T-helper 17 cell (primary cell): ENCODE measurements at regions not wholly inside any gene's neighbourhood (a gene's known extent, or its start where the extent isn't known, plus 50 kb on each side); places are given as distances from the start of the nearest gene placed in this dataset.
A peak's percentile ranks its signal among the peaks of the same experiment; 100 is the strongest.
"Not testable (repeated sequence)": the region's sequence is repeated elsewhere in the genome, so short reads cannot be mapped to it uniquely, and the experiment has no call there.

Experiments
- ATAC-seq: fragments of 150-1000 bp; cut with Tn5 transposase; 2 replicates; pipeline ENCODE4 v1.10.0; 2021; ENCODE audit warnings: mild to moderate bottlenecking, moderate library complexity
- DNase-seq, 3 donors: peaks; one replicate each; pipeline versions ENCODE4 v3.0.0 to v3.0.0-alpha.2; 2020 to 2021
- H3K9me3 ChIP-seq: one replicate; pipeline ENCODE4 v1.7.0; 2013; ENCODE audit warnings: low read length, mild to moderate bottlenecking; ENCODE audit not compliant: control insufficient read depth, poor library complexity, severe bottlenecking
- H3K27ac Mint-ChIP-seq: one replicate; pipeline ENCODE4 v1.8.0; 2022; ENCODE audit warnings: mild to moderate bottlenecking, moderate library complexity, mixed read lengths
- H3K27me3 Mint-ChIP-seq: one replicate; pipeline ENCODE4 v1.8.0; 2022; ENCODE audit warnings: mixed read lengths
- H3K36me3 Mint-ChIP-seq: one replicate; pipeline ENCODE4 v1.8.0; 2022; ENCODE audit warnings: low read depth, mixed read lengths
- H3K4me1 Mint-ChIP-seq: one replicate; pipeline ENCODE4 v1.8.0; 2022; ENCODE audit warnings: mild to moderate bottlenecking, mixed read lengths
- H3K4me3 Mint-ChIP-seq: one replicate; pipeline ENCODE4 v1.8.0; 2022; ENCODE audit warnings: mild to moderate bottlenecking, moderate library complexity, mixed read lengths

- Mint-ChIP-seq H3K4me1 (peaks cover 7% of the 10 kb centered on the region), H3K36me3 (no peaks in the 10 kb centered on the region), H3K4me3 (no peak overlapping the region), H3K27me3 (no peaks in the 10 kb centered on the region), H3K27ac (no peak overlapping the region)
- DNase-seq = no peak
- ATAC-seq = peak; percentile 28
- no peaks in the 10 kb centered on the region for H3K9me3 ChIP-seq
These were observed 218.4 kb downstream of the KLF6 start for GRCh38 chr10:3566627-3567026.

DNA sequence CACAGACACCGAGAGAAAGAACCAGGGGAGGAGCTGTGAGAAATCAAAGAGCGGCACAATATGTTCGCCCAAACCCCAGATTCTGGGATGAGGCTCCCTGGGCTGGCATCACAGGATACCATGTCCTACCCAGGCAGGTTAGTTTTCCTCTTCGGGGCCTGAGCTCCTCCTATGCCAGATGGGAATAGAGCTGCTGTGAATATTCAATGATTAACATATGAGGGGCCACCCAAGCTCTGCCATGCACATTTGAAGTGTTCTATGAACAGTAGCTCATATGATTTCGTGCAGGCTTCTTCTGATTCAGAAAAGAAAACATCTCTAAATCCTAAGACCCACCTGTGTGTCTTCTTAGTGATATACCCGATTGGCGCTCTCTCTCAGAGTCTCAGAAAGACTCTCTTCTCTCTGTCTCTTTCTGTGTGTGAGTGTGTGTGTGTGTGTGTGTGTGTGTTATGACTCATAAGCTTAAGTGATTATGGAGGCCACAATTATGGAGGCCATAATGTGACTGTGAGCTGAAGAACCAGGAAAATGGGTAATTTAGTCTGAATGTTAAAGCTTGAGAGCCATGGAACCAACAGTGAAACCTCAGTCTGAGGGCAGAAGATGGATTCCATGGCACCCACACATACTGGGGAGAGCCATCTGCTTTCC is 220.5 kb downstream of the KLF6 start:
- Mint-ChIP-seq H3K27ac (no peak overlapping the region), H3K27me3 (no peaks in the 10 kb centered on the region), H3K36me3 (no peaks in the 10 kb centered on the region), H3K4me3 (no peak overlapping the region), H3K4me1 (peaks cover 7% of the 10 kb centered on the region)
- DNase-seq (no peak), ATAC-seq (no peak)
- H3K9me3 ChIP-seq = no peaks in the 10 kb centered on the region

GRCh38 chr10:3563298-3563697 is 221.7 kb downstream of the KLF6 start:
- peaks cover 7% of the 10 kb centered on the region for H3K4me1 Mint-ChIP-seq
- H3K36me3 Mint-ChIP-seq = no peaks in the 10 kb centered on the region
- H3K9me3 ChIP-seq = no peaks in the 10 kb centered on the region
- DNase-seq (no peak), ATAC-seq (no peak)
- H3K27ac Mint-ChIP-seq = no peak overlapping the region
- no peak overlapping the region for H3K4me3 Mint-ChIP-seq
- no peaks in the 10 kb centered on the region for H3K27me3 Mint-ChIP-seq

DNA sequence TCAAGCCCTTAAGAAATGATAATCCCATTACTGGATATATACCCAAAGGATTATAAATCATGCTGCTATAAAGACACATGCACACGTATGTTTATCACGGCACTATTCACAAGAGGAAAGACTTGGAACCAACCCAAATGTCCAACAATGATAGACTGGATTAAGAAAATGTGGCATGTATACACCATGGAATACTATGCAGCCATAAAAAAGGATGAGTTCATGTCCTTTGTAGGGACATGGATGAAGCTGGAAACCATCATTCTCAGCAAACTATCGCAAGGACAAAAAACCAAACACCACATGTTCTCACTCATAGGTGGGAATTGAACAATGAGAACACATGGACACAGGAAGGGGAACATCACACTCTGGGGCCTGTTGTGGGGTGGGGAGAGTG is 224.4 kb downstream of the KLF6 start:
- not testable (repeated sequence) for H3K4me3 Mint-ChIP-seq, DNase-seq, H3K36me3 Mint-ChIP-seq, H3K4me1 Mint-ChIP-seq, H3K27me3 Mint-ChIP-seq, ATAC-seq, H3K9me3 ChIP-seq, H3K27ac Mint-ChIP-seq

DNA sequence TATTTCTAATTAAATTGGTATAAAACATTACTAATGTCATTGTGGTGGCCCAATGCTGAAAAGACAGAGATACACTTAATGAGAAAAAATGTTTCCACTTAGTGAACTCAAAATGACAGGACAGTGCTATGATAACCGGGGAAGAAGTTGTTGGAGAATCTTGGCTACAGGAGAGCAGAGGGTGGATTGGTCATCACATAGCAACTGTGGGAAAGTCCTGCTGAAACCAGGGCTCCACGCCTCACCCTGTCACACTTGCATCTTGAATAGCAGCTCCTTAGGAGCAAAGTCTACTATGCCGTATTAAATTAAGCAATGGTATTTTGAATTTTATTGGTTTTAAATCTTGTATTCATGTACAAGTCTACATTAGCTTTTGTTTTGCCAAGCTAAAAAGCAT is 225.5 kb downstream of the KLF6 start:
- Mint-ChIP-seq H3K27me3 (no peaks in the 10 kb centered on the region), H3K27ac (no peak overlapping the region), H3K36me3 (no peaks in the 10 kb centered on the region), H3K4me1 (no peaks in the 10 kb centered on the region), H3K4me3 (no peak overlapping the region)
- no peaks in the 10 kb centered on the region for H3K9me3 ChIP-seq
- ATAC-seq (no peak), DNase-seq (no peak)

DNA sequence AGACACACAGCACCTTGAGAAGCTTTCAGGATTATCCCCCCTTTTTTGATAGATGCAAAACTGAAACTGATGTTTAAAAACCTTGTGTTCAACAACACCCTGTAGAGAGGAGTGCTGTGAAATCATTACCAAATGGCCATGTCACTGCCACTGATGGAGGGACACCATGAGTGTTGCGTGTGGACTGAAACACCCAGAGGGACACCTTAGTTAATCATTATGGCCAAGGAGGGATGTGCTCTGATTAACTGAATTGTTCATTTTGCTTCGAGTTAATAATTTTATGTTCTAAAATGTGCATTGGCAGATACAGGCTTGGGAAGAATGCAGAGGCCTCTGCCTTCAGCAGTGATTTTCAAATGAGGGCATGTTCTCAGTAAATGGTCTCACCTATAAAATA is 226.0 kb downstream of the KLF6 start:
- ATAC-seq = no peak
- DNase-seq = no peak
- Mint-ChIP-seq H3K27me3 (no peaks in the 10 kb centered on the region), H3K36me3 (no peaks in the 10 kb centered on the region), H3K4me3 (no peak overlapping the region), H3K4me1 (peaks cover 5% of the 10 kb centered on the region), H3K27ac (no peak overlapping the region)
- H3K9me3 ChIP-seq = no peaks in the 10 kb centered on the region

DNA sequence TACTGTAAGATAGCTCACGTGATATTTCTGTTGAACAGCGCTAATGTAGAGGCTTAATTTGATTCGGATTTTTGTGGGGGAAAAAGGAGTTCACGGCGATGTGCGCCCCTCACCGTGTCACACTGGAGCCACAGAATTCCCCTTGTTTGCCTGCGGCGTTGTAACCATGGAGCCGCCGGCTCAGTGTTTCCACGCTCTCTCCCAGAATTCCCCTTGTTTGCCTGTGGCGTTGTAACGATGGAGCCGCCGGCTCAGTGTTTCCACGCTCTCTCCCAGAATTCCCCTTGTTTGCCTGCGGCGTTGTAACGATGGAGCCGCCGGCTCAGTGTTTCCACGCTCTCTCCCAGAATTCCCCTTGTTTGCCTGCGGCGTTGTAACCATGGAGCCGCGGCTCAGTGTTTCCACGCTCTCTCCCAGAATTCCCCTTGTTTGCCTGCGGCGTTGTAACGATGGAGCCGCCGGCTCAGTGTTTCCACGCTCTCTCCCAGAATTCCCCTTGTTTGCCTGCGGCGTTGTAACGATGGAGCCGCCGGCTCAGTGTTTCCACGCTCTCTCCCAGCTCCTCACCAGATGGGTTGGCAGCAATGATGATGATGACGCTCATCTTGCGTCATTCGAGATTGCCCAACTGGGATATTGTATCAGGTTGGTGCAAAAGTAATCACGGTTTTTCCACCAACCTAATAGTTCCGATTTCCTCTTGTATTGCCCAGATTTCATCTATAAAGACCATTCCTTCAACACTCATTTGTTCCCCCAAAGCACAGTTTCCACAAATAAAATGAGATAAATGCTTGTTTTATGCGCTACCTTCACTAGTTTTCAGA is 228.6 kb downstream of the KLF6 start:
- not testable (repeated sequence) for H3K9me3 ChIP-seq, H3K36me3 Mint-ChIP-seq, ATAC-seq, H3K4me1 Mint-ChIP-seq, H3K27ac Mint-ChIP-seq, DNase-seq, H3K27me3 Mint-ChIP-seq
- peak overlapping the region; percentile 49 for H3K4me3 Mint-ChIP-seq

DNA sequence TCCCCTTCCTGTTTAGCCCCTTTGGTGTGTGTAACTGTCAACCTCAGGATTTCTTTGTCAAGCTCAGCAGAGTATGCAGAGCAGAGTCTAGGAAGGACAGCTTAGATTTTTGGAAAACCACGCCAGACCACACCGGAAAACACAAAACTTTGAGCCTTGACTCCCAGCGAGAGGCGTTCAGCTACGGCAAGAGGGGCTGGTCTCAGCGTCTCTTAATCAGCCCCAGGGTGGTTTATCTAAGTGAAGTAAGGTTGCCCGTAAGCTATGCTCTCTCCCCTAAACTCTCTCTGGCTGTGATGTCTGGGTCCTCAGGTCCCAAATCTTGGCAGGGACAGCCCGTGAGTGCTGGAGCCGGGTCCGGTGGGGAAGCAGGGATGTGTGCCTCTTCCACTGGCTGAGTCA is 230.9 kb downstream of the KLF6 start:
- Mint-ChIP-seq H3K4me1 (peaks cover 8% of the 10 kb centered on the region), H3K36me3 (no peaks in the 10 kb centered on the region), H3K27ac (peak overlapping the region; percentile 63), H3K4me3 (peak overlapping the region; percentile 39), H3K27me3 (peaks cover 2% of the 10 kb centered on the region)
- DNase-seq (no peak), ATAC-seq (no peak)
- no peaks in the 10 kb centered on the region for H3K9me3 ChIP-seq

GRCh38 chr10:3552281-3552680 is 232.7 kb downstream of the KLF6 start:
- H3K9me3 ChIP-seq = no peaks in the 10 kb centered on the region
- H3K36me3 Mint-ChIP-seq = no peaks in the 10 kb centered on the region
- H3K27ac Mint-ChIP-seq = no peak overlapping the region
- ATAC-seq = no peak
- H3K4me3 Mint-ChIP-seq = no peak overlapping the region
- peaks cover 4% of the 10 kb centered on the region for H3K27me3 Mint-ChIP-seq
- peaks cover 8% of the 10 kb centered on the region for H3K4me1 Mint-ChIP-seq
- DNase-seq = no peak

- DNase-seq (no peak), ATAC-seq (no peak)
- Mint-ChIP-seq H3K36me3 (no peaks in the 10 kb centered on the region), H3K27ac (no peak overlapping the region), H3K4me1 (peaks cover 8% of the 10 kb centered on the region), H3K4me3 (no peak overlapping the region), H3K27me3 (peaks cover 4% of the 10 kb centered on the region)
- no peaks in the 10 kb centered on the region for H3K9me3 ChIP-seq
These were observed 233.2 kb downstream of the KLF6 start for GRCh38 chr10:3551761-3552160.

DNA sequence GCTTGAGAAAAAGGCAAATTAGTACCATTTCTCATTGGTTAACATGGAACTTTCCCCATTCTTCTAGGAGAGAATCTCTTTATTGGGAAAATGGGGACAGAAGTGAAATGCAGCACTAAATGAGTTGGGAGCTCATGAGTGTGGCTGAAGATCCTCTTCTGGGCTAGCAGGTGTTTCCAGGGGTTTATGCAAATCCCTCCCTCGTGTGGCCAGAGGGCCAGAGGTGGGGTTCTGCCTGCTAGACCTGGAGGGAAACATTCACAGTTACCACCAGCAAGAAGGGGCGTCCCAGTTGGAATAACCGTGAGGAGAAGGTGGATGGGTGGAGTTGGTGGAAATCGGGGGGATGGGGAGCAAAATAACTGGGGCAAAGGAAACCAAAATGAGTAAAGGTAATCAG is 235.9 kb downstream of the KLF6 start:
- no peak for ATAC-seq
- Mint-ChIP-seq H3K36me3 (no peaks in the 10 kb centered on the region), H3K27ac (no peak overlapping the region), H3K4me3 (no peak overlapping the region), H3K4me1 (peaks cover 4% of the 10 kb centered on the region), H3K27me3 (peaks cover 4% of the 10 kb centered on the region)
- DNase-seq = no peak
- H3K9me3 ChIP-seq = no peaks in the 10 kb centered on the region

DNA sequence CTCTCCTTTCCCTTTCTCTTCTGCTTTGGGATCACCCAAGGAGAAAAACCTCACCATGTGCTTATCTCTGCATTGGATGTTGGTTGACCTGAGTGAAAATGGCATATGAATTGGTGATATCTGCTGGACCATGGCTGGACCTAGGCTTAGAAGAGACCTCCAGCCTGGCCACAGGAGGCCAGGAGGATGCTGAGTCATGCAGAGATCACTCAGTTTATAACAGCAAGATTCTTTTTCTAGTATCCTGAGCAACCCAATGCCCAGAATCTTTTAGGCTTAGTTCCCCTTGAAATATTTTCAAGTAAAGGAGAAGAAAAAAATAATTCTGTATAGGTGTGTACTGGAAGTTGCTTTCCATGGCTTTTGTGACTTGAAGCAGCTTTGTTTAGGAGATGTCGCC is 236.3 kb downstream of the KLF6 start:
- Mint-ChIP-seq H3K27ac (no peak overlapping the region), H3K4me3 (no peak overlapping the region)

GRCh38 chr10:3548076-3548475 is 236.9 kb downstream of the KLF6 start:
- H3K4me3 Mint-ChIP-seq = no peak overlapping the region
- no peak overlapping the region for H3K27ac Mint-ChIP-seq
- no peaks in the 10 kb centered on the region for H3K9me3 ChIP-seq
- H3K4me1 Mint-ChIP-seq = peaks cover 3% of the 10 kb centered on the region
- H3K27me3 Mint-ChIP-seq = peaks cover 4% of the 10 kb centered on the region
- ATAC-seq = no peak
- DNase-seq = no peak
- H3K36me3 Mint-ChIP-seq = no peaks in the 10 kb centered on the region

More for the DNA sequence above, 236.3 kb downstream of the KLF6 start:
- ATAC-seq = no peak
- no peaks in the 10 kb centered on the region for H3K9me3 ChIP-seq
- no peaks in the 10 kb centered on the region for H3K36me3 Mint-ChIP-seq
- H3K27me3 Mint-ChIP-seq = peaks cover 4% of the 10 kb centered on the region
- DNase-seq = no peak
- peaks cover 3% of the 10 kb centered on the region for H3K4me1 Mint-ChIP-seq

GRCh38 chr10:3544561-3544960 is 240.4 kb downstream of the KLF6 start:
- ATAC-seq = no peak
- no peaks in the 10 kb centered on the region for H3K4me1 Mint-ChIP-seq
- no peak overlapping the region for H3K27ac Mint-ChIP-seq

More at GRCh38 chr10:3544561-3544960, 240.4 kb downstream of the KLF6 start:
- no peak overlapping the region for H3K4me3 Mint-ChIP-seq
- H3K36me3 Mint-ChIP-seq = no peaks in the 10 kb centered on the region
- DNase-seq = no peak
- no peaks in the 10 kb centered on the region for H3K9me3 ChIP-seq
- peaks cover 9% of the 10 kb centered on the region for H3K27me3 Mint-ChIP-seq
